KMS-11 (cell line): ENCODE measurements at regions not wholly inside any gene's neighbourhood (a gene's known extent, or its start where the extent isn't known, plus 50 kb on each side); places are given as distances from the start of the nearest gene placed in this dataset.

Experiments
- H2AFZ ChIP-seq: fragments of 200-600 bp; sonication (generic); 2 replicates; pipeline ENCODE4 v1.6.1; 2016; ENCODE audit warnings: antibody characterized with exemption, mixed run types, low read depth
- H3K27ac ChIP-seq: fragments of 200-600 bp; sonication (generic); 2 replicates; pipeline ENCODE4 v1.6.1; 2016; ENCODE audit warnings: mild to moderate bottlenecking, mixed run types
- H3K27me3 ChIP-seq: fragments of 200-600 bp; sonication (generic); 2 replicates; pipeline ENCODE4 v1.6.1; 2017; ENCODE audit warnings: mild to moderate bottlenecking, low read depth, mixed run types, moderate library complexity; ENCODE audit not compliant: insufficient read depth
- H3K36me3 ChIP-seq: fragments of 200-600 bp; sonication (generic); 2 replicates; pipeline ENCODE4 v1.6.1; 2017; ENCODE audit warnings: mild to moderate bottlenecking, mixed run types; ENCODE audit not compliant: insufficient read depth
- H3K4me1 ChIP-seq: fragments of 200-600 bp; sonication (generic); 2 replicates; pipeline ENCODE4 v1.6.1; 2016; ENCODE audit warnings: mild to moderate bottlenecking, low read depth, mixed run types; ENCODE audit not compliant: poor library complexity, severe bottlenecking
- H3K4me2 ChIP-seq: fragments of 200-600 bp; sonication (generic); 2 replicates; pipeline ENCODE4 v1.7.0; 2016; ENCODE audit warnings: mild to moderate bottlenecking, mixed run types
- H3K4me3 ChIP-seq: fragments of 200-600 bp; sonication (generic); IDR thresholded peaks from 2 replicates; pipeline ENCODE4 v1.6.1; 2017; ENCODE audit warnings: low read depth, low read length, mixed read lengths; ENCODE audit not compliant: insufficient read depth
- H3K79me2 ChIP-seq: fragments of 200-600 bp; sonication (generic); 2 replicates; pipeline ENCODE4 v1.6.1; 2016; ENCODE audit warnings: low read depth, mixed run types; ENCODE audit not compliant: insufficient read depth
- H3K9ac ChIP-seq: fragments of 200-600 bp; sonication (generic); 2 replicates; pipeline ENCODE4 v1.6.1; 2016; ENCODE audit warnings: mild to moderate bottlenecking, mixed run types
- H4K20me1 ChIP-seq: fragments of 200-600 bp; sonication (generic); 2 replicates; pipeline ENCODE4 v1.6.1; 2016; ENCODE audit warnings: mild to moderate bottlenecking, mixed run types; ENCODE audit not compliant: insufficient read depth
- CTCF ChIP-seq: fragments of 200-600 bp; sonication (generic); conservative IDR thresholded peaks from 2 replicates; pipeline ENCODE4 v1.6.1; 2017; ENCODE audit warnings: low read depth, mild to moderate bottlenecking, antibody characterized with exemption, low read length, moderate library complexity, mixed read lengths

- H3K4me3 ChIP-seq, result no peak overlapping the region
- no peaks in the 10 kb centered on the region for H3K36me3 ChIP-seq
- H3K79me2 ChIP-seq, result no peaks in the 10 kb centered on the region
- no peaks in the 10 kb centered on the region for H3K27me3 ChIP-seq
- no peak for TF ChIP-seq CTCF
- H3K9ac ChIP-seq, result no peak overlapping the region
- no peak overlapping the region for H3K4me2 ChIP-seq
- no peak overlapping the region for H3K27ac ChIP-seq
- no peaks in the 10 kb centered on the region for H4K20me1 ChIP-seq
- no peaks in the 10 kb centered on the region for H3K4me1 ChIP-seq
- H2AFZ ChIP-seq, result no peak overlapping the region
These were observed 115.0 kb upstream of the ELAVL2 start for GRCh38 chr9:23941051-23941450.

- Histone ChIP-seq H3K27ac (no peak overlapping the region), H3K9ac (no peak overlapping the region), H3K79me2 (no peaks in the 10 kb centered on the region), H3K27me3 (no peaks in the 10 kb centered on the region), H3K4me1 (peaks cover under 1% of the 10 kb centered on the region), H3K36me3 (no peaks in the 10 kb centered on the region), H3K4me3 (no peak overlapping the region), H2AFZ (no peak overlapping the region), H3K4me2 (no peak overlapping the region), H4K20me1 (no peaks in the 10 kb centered on the region)
- no peak for TF ChIP-seq CTCF
These were observed 112.9 kb upstream of the ELAVL2 start for GRCh38 chr9:23938908-23939307.

- H3K27ac ChIP-seq, result no peak overlapping the region
- no peaks in the 10 kb centered on the region for H4K20me1 ChIP-seq
- TF ChIP-seq CTCF, result no peak
- H3K36me3 ChIP-seq, result no peaks in the 10 kb centered on the region
- no peak overlapping the region for H3K4me2 ChIP-seq
- H3K4me3 ChIP-seq, result no peak overlapping the region
- no peak overlapping the region for H2AFZ ChIP-seq
- H3K4me1 ChIP-seq, result peaks cover 10% of the 10 kb centered on the region
- no peaks in the 10 kb centered on the region for H3K27me3 ChIP-seq
- no peaks in the 10 kb centered on the region for H3K79me2 ChIP-seq
- H3K9ac ChIP-seq, result no peak overlapping the region
These were observed 108.4 kb upstream of the ELAVL2 start for GRCh38 chr9:23934291-23934906.

GRCh38 chr9:23933348-23933747 lies 107.3 kb upstream of the ELAVL2 start:
- Histone ChIP-seq H3K36me3 (no peaks in the 10 kb centered on the region), H3K4me3 (no peak overlapping the region), H3K4me2 (no peak overlapping the region), H3K27me3 (no peaks in the 10 kb centered on the region), H3K4me1 (peaks cover 10% of the 10 kb centered on the region), H3K27ac (no peak overlapping the region), H3K9ac (no peak overlapping the region), H4K20me1 (no peaks in the 10 kb centered on the region), H3K79me2 (no peaks in the 10 kb centered on the region), H2AFZ (no peak overlapping the region)
- TF ChIP-seq CTCF, result no peak
